ENCODE measurements at regions not wholly inside any gene's neighbourhood (a gene's known extent, or its start where the extent isn't known, plus 50 kb on each side); places are given as distances from the start of the nearest gene placed in this dataset.

DNA sequence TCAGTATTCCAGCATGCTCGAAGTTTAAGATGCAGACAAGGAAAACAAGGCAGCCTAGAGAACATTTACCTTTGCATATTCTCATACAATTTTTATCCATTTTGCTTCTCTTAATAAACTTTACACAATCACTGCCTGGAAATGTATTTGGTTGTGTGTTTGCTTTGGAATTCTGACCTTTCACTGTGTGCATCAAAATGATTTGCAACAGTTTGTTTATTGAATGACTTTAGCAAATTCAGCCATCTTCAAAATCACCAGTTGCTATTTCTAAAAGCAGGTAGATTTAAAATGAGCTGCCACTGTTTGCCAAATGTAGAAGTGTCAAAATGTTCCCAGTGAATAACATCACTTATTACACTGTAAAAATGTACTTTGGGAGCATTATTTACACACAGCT is 669.9 kb downstream of the SLC16A7 start:
- Histone ChIP-seq H3K4me1 (ENCODE audit: control insufficient read depth in 4 of 4, insufficient read depth in 4 of 4, low read length in 3 of 4) (no peaks in the 10 kb centered on the region), H3K27ac (ENCODE audit: low read depth in 1 of 2, low read length in 2 of 2) (no peak overlapping the region), H3K27me3 (ENCODE audit: control insufficient read depth in 4 of 4, insufficient read depth in 4 of 4, low read length in 3 of 4) (no peaks in the 10 kb centered on the region), H3K4me3 (ENCODE audit: low read depth in 1 of 3, low read length in 3 of 3) (no peak overlapping the region), H3K36me3 (ENCODE audit: control insufficient read depth in 4 of 4, insufficient read depth in 3 of 4, low read depth in 1 of 4, low read length in 3 of 4) (no peaks in the 10 kb centered on the region), H3K9me3 (ENCODE audit: control insufficient read depth in 4 of 4, low read length in 3 of 4) (no peaks in the 10 kb centered on the region), H3K9ac (ENCODE audit: low read depth in 1 of 2, low read length in 2 of 2) (no peak overlapping the region)
- WGBS = 65% methylated on average over 1 of the region's 1 CpG
- TF ChIP-seq TAF1 (conservative IDR thresholded peaks at IDR 0.05) (no peak), HNF4A (conservative IDR thresholded peaks at IDR 0.05) (peak in 1 of 2 donors; percentile 16)
- no peak for DNase-seq (ENCODE audit: low spot score)

GRCh38 chr12:60266381-60266852 is 670.6 kb downstream of the SLC16A7 start:
- Histone ChIP-seq H3K27ac (ENCODE audit: low read depth in 1 of 2, low read length in 2 of 2) (no peak overlapping the region), H3K27me3 (ENCODE audit: control insufficient read depth in 4 of 4, insufficient read depth in 4 of 4, low read length in 3 of 4) (no peaks in the 10 kb centered on the region), H3K4me3 (ENCODE audit: low read depth in 1 of 3, low read length in 3 of 3) (no peak overlapping the region), H3K9ac (ENCODE audit: low read depth in 1 of 2, low read length in 2 of 2) (no peak overlapping the region), H3K9me3 (ENCODE audit: control insufficient read depth in 4 of 4, low read length in 3 of 4) (no peaks in the 10 kb centered on the region), H3K36me3 (ENCODE audit: control insufficient read depth in 4 of 4, insufficient read depth in 3 of 4, low read depth in 1 of 4, low read length in 3 of 4) (no peaks in the 10 kb centered on the region), H3K4me1 (ENCODE audit: control insufficient read depth in 4 of 4, insufficient read depth in 4 of 4, low read length in 3 of 4) (no peaks in the 10 kb centered on the region)
- WGBS = 70% methylated on average over 4 of the region's 4 CpGs
- TF ChIP-seq FOXA2 (IDR thresholded peaks at IDR 0.05) (peak; percentile 42), JUND (IDR thresholded peaks at IDR 0.05) (peak in 1 of 2 donors; percentile 84), FOXA1 (IDR thresholded peaks at IDR 0.05) (no peak), HNF4A (conservative IDR thresholded peaks at IDR 0.05) (peak in 1 of 2 donors; percentile 32)
- no peak for DNase-seq (ENCODE audit: low spot score)

DNA sequence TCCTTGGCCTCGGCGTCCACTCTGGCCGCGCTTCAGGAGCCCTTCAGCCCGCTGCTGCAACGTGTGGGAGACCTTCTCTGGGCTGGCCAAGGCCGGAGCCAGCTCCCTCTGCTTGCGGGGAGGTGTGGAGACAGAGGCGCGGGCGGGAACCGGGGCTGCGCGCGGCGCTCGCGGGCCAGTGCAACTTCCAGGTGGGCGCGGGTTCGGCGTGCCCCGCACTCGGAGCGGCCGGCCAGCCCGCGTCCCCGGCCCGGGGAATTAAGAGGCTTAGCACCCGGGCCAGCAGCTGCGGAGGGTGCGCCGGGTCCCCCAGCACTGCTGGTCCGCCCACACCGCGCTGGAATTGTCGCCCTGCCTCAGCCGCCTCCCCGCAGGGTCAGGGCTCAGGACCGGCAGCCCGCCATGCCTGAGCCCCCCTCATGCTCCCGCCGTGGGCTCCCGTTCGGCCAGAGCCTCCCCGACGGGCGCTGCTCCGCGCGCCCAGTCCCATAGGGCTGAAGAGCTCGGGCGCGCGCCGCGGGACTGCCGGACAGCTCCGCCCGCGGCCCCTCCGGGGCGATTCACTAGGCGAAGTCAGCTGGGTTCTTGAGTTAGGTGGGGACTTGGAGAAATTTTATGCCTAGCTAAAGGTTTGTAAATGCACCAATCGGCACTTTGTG is 673.9 kb downstream of the SLC16A7 start:
- TF ChIP-seq REST (IDR thresholded peaks at IDR 0.05) (no peak), RXRA (IDR thresholded peaks at IDR 0.05) (no peak), GABPA (IDR thresholded peaks at IDR 0.05 in 1 of 2, conservative IDR thresholded peaks at IDR 0.05 in 1 of 2) (no peak), HNF4A (conservative IDR thresholded peaks at IDR 0.05) (no peak), FOXA2 (IDR thresholded peaks at IDR 0.05) (no peak), MAX (IDR thresholded peaks at IDR 0.05) (no peak)
- no peak for DNase-seq (ENCODE audit: low spot score)
- no peaks in the 10 kb centered on the region for H3K36me3 ChIP-seq (ENCODE audit: control insufficient read depth in 4 of 4, insufficient read depth in 3 of 4, low read depth in 1 of 4, low read length in 3 of 4)
- no peak overlapping the region for H3K27ac ChIP-seq (ENCODE audit: low read depth in 1 of 2, low read length in 2 of 2)
- no peaks in the 10 kb centered on the region for H3K4me1 ChIP-seq (ENCODE audit: control insufficient read depth in 4 of 4, insufficient read depth in 4 of 4, low read length in 3 of 4)
- 94% methylated on average over 66 of the region's 66 CpGs for WGBS
- no peaks in the 10 kb centered on the region for H3K27me3 ChIP-seq (ENCODE audit: control insufficient read depth in 4 of 4, insufficient read depth in 4 of 4, low read length in 3 of 4)
- no peak overlapping the region for H3K9ac ChIP-seq (ENCODE audit: low read depth in 1 of 2, low read length in 2 of 2)
- no peaks in the 10 kb centered on the region for H3K9me3 ChIP-seq (ENCODE audit: control insufficient read depth in 4 of 4, low read length in 3 of 4)
- H3K4me3 ChIP-seq (ENCODE audit: low read depth in 1 of 3, low read length in 3 of 3) = no peak overlapping the region

- H3K9ac ChIP-seq (ENCODE audit: low read depth in 1 of 2, low read length in 2 of 2) = no peak overlapping the region
- DNase-seq (ENCODE audit: low spot score) = no peak
- no peak overlapping the region for H3K27ac ChIP-seq (ENCODE audit: low read depth in 1 of 2, low read length in 2 of 2)
- WGBS = 81% methylated on average over 9 of the region's 9 CpGs
- no peaks in the 10 kb centered on the region for H3K27me3 ChIP-seq (ENCODE audit: control insufficient read depth in 4 of 4, insufficient read depth in 4 of 4, low read length in 3 of 4)
- no peaks in the 10 kb centered on the region for H3K9me3 ChIP-seq (ENCODE audit: control insufficient read depth in 4 of 4, low read length in 3 of 4)
- H3K36me3 ChIP-seq (ENCODE audit: control insufficient read depth in 4 of 4, insufficient read depth in 3 of 4, low read depth in 1 of 4, low read length in 3 of 4) = no peaks in the 10 kb centered on the region
- H3K4me1 ChIP-seq (ENCODE audit: control insufficient read depth in 4 of 4, insufficient read depth in 4 of 4, low read length in 3 of 4) = no peaks in the 10 kb centered on the region
- no peak overlapping the region for H3K4me3 ChIP-seq (ENCODE audit: low read depth in 1 of 3, low read length in 3 of 3)
- TF ChIP-seq RAD21 (IDR thresholded peaks at IDR 0.05) = no peak
- no peak for TF ChIP-seq MAX (IDR thresholded peaks at IDR 0.05)
- TF ChIP-seq NR2F2 (IDR thresholded peaks at IDR 0.05) = no peak
- no peak for TF ChIP-seq FOXA2 (IDR thresholded peaks at IDR 0.05)
- TF ChIP-seq ATF3 (IDR thresholded peaks at IDR 0.05) = no peak
- no peak for TF ChIP-seq JUND (IDR thresholded peaks at IDR 0.05)
- TF ChIP-seq GABPA (IDR thresholded peaks at IDR 0.05 in 1 of 2, conservative IDR thresholded peaks at IDR 0.05 in 1 of 2) = no peak
- no peak for TF ChIP-seq SP1 (IDR thresholded peaks at IDR 0.05)
- TF ChIP-seq HNF4G (IDR thresholded peaks at IDR 0.05) = no peak
- TF ChIP-seq, protein P1, sequence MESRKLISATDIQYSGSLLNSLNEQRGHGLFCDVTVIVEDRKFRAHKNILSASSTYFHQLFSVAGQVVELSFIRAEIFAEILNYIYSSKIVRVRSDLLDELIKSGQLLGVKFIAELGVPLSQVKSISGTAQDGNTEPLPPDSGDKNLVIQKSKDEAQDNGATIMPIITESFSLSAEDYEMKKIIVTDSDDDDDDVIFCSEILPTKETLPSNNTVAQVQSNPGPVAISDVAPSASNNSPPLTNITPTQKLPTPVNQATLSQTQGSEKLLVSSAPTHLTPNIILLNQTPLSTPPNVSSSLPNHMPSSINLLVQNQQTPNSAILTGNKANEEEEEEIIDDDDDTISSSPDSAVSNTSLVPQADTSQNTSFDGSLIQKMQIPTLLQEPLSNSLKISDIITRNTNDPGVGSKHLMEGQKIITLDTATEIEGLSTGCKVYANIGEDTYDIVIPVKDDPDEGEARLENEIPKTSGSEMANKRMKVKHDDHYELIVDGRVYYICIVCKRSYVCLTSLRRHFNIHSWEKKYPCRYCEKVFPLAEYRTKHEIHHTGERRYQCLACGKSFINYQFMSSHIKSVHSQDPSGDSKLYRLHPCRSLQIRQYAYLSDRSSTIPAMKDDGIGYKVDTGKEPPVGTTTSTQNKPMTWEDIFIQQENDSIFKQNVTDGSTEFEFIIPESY (IDR thresholded peaks at IDR 0.05) = no peak
Observed at GRCh38 chr12:60271816-60272215, 676.0 kb downstream of the SLC16A7 start.
